HT-29 (cell line): ENCODE measurements at regions not wholly inside any gene's neighbourhood (a gene's known extent, or its start where the extent isn't known, plus 50 kb on each side); places are given as distances from the start of the nearest gene placed in this dataset.

Source experiments
- DNase-seq: peaks from one replicate; pipeline ENCODE4 v3.0.0-alpha.2; 2015; ENCODE audit warnings: low spot score

DNA sequence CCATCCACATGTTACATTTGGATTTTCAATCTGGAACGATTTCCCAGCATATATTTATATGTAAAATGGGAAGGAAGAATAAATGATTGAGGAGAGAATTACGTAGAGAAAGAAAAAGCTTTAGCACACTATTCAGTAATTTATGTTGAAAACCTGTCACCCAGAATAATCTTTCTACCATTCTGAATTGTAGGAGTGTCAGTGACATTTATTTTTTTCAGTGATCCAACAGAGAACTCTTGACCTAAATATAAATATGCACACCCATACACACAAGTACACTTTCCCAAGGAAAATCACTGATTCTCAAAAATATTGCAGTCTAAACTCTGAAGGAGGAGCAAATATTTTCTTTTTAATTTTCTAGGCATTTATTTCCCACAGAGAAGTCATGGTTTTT, 140.2 kb upstream of the LRP1B start:
- no peak for DNase-seq

DNA sequence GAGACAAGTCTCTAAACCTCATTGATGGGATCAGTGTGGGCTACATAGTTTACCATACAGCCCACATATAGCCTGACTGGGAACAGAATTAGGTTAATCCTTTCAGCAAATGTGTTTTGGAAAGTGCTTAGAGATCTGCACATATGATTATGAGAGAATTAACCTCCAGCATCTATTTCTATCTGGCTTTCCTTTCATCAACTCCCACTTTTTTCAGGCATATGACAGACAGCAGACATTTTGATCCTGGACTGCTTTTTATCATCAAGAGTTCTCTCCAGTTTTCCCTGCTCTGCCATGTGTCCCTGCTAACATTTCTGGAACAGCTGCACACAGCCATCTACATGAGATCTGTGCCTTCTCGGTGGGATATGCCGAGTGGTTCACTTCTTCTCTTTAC, 139.5 kb upstream of the LRP1B start:
- DNase-seq: no peak

DNA sequence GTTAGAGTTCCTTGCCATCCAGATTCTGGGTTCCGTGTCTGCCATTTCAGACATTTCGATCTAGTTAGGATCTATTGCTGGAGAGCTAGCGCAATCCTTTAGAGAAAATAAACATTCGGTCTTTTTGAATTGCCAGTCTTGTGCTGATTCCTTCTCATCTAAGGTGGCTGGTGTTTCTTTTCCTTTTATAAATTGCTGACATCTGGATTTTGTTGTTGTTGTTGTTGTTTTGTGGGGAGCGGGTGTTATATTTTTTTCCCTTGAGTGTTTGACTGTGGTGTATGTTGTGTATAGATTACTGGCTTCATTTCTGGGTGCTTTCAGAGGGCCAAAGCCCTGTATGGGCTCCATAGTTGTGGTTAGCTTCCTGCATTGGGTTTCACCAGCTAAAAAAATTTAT, 128.5 kb upstream of the LRP1B start:
- no peak for DNase-seq

DNA sequence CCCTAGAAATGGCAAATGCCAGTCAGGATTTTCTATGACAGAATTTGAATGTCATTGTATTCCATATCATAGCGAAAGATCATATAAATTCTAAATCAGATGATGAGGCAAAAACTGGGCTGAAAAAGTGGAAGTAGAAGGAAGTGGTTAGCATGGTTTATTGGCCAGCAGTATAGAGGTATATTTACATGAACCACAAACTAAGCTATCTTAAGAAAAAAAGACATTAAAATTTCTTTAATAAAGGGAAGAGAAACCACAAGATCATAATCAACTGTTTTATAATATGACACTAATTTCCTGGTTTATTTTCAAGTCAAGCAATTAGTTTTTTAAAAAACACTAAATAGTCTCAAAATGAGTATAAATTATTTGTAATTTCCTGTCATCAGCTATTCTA, 123.2 kb upstream of the LRP1B start:
- peak; percentile 24 for DNase-seq

DNA sequence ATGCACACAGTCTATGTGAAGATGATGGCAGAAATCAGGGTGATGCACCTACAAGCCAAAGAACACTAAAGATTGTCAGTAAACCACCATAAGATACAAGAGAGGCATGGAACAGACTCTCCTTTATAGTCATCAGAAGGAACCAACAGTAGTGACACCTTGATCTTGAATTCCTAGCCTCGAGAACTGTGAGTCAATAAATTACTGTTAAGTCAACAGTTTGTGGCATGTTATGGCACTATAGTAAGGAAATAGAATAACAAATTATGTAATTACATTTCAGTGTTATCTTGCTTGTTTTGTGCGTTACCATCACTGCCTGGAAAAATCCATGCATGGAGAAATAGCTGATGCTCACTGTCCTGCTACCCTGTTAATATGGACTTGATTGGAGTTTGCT, 110.2 kb upstream of the LRP1B start:
- DNase-seq: no peak

DNA sequence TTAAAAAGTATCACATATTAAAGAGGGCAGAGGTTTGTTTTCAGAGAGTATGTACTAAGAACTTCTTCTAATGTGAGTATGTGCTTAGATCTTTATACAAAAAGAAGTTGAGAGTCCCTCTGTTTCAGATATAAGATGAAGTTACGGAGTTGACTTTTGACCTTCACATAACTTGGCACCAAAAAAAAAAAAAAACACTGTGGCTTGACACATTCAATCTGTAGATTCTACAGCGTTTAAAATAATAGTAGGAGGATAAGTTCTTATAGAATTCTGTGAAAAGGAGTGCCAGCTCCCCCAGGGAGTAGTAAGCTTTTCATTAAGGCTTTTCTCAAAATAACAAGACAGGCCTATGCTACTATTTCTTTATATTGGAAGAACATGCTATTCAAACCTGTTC, 105.4 kb upstream of the LRP1B start:
- DNase-seq: no peak

DNA sequence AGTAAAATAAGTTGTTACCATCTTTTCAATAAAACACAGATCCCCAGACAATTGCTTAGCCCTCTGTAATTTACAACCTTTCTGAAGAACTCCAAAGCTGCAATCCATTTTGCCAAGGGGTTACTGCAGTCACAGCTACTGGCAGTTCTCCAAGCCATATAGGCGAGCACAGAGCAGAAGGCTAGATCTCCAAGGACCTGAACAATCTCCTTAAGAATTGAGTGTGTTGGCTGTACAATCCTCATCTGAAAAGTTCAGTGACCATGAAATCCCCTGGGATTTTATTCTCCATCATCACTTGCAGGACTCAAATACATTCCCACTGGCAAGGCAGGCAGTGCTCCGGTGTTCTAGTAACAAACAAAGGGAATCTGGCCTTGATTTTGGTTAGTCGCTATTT, 103.9 kb upstream of the LRP1B start:
- DNase-seq: no peak

DNA sequence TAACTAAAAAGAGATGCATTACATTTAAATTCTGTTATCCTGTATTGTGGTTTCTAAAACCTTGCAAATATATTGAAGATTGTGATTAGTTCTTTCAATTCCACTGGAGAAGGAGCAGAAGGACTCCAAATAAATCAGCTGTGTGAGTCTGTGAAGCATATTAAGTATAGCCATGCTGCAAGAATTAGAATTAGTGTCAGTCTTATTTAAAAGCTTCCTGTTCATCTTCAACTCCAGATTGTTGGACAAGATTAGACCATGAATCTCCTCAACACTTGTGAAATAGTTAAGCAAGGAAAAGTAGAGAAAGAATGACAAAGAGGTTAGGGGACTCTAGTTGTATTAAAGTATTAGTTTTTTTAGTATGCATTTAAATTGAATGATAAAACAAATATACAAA, 92.5 kb upstream of the LRP1B start:
- no peak for DNase-seq

DNA sequence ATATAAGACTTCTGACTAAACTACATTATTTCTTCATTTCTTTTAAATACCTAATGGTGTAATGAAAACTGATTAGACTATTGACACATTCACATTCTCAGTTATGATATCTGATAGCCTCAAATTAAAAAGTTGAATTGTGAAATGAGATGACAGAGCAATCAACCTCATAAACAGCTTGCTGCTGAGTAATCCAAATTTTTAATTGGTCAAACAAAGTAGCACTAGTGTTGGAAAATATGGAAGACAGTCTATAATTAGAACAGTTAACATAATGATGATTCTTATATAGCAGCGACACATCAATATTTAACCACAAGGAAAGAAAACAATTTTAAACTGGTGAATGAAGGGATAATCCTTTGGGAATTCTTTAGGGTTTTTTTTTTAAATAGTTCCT, 91.9 kb upstream of the LRP1B start:
- DNase-seq: no peak

DNA sequence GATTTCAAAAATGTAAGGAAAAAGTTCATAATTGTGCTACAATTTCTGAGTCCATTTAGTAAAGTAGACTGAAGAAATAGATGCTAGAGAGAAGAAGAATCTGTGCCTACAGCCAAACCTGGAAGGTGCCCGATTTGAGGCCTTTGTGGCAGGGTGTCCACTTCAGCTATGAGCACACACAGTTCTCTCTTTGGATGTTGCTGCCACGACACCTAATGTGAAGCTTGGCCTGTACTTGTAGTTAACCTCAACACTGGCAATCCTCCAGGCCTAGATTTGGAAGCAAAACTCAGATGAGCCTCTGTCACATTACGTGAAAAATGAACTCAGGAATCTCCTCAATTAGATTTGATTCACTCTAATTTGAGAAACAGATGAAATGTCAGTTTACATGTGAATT, 90.1 kb upstream of the LRP1B start:
- no peak for DNase-seq

DNA sequence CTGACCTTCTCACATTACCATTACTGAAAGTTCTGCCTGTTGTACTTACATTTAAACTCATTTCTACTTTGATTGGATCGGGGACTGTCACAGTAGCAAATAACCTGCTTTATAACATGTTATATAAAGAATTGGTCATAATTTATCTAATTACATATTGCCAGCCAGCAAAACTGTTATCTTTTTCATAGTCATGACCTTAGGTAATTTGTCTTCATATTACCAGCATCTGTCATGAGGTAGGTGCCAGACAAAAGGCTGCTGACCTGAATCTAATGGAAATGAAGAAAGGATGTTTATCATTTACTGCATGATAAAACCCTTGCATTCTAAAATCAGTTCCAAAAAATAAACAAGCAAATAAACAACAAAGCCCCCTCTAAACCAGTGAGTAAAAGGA, 89.4 kb upstream of the LRP1B start:
- no peak for DNase-seq

DNA sequence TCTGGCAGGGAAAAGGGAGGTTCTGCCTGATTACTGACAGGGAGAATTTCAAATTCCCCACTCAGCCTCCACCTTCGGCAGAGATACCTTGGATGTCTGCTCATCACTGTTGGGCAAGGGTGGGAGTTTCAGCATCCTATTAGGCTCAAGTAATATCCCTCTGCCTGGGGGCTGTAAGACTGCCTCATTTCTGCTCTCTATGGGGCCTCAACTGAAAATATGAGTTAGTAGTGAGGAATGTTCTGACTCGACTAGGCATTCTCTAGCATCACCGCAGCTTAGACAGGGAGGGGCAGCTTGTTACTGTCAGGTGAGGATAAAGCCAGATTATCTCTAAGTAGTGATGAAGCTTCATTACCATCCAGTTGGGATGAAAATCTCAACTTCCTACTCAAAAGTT, 87.7 kb upstream of the LRP1B start:
- DNase-seq: no peak

DNA sequence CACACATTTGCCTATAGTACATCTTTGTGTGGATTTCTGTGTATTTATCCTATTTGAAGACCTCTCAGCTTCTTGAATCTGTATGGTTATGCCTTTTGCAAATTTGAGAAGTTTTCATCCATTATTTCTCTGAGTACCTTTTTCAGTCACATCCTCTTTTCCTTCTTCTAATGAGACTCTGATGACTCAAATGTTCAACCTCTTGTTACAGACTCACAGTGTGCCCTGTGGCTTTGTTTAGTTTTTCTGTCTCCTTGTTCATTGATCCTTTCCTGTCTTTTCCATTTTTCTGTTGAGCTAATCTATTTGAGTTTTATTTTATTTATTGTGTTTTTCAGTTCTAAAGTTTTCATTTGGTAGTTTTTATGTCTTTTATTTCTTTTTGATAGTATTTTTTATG, 87.0 kb upstream of the LRP1B start:
- no peak for DNase-seq

DNA sequence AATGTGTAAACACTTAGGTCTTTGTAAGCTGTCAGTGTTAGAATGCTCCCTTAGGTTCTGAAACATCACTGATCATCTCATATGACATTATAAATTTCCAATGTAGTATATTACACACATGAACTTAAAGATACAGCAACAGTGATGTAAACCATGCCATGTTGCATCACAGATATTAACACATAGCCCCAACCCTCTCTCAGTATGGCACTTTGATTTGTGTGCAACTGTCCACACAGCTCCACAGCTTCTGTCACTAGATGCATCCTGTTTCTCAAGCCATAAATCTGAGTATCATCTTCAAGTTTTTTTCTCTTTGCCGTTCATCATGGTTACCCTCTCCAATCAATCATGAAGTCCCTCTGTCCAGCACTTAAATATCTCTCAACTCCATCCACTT, 69.2 kb upstream of the LRP1B start:
- no peak for DNase-seq

DNA sequence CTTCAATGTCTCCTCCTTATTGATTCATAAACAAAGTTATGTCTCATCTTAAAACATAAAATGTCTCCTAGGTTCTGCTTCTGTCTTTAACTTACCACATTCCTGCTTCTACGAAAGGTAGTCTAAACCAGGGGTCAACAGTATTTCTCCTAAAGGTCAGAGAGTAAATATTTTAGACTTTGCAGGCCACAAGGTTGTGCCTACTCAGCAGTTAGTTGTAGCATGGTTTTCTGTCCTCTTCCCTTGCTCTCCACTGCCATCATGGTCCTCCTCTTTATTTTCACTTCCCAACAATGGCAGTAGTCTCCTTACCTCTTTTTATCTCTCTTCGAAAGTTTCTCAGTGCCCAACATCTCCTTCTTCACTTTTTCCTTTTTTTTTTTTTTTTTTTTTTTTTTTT, 68.3 kb upstream of the LRP1B start:
- no peak for DNase-seq

DNA sequence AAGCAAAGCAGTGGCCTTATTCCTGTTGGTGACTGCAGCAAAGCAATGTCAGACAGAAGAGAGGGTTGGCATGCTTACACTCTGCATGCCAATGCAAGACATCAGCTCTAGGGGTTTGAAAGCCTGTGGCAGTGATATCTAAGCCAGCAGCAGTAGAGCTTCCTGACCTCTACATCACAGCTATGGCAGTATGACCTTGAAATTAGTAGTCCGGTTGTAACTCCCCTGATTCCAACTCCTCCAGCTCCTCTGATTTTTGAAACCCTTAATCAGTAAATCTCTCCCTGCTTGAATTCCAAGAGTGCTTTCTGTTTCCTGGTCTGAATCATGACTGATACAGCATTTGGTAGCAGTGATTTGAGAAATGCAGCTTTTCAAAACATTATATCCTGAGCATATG, 60.0 kb upstream of the LRP1B start:
- DNase-seq: no peak

DNA sequence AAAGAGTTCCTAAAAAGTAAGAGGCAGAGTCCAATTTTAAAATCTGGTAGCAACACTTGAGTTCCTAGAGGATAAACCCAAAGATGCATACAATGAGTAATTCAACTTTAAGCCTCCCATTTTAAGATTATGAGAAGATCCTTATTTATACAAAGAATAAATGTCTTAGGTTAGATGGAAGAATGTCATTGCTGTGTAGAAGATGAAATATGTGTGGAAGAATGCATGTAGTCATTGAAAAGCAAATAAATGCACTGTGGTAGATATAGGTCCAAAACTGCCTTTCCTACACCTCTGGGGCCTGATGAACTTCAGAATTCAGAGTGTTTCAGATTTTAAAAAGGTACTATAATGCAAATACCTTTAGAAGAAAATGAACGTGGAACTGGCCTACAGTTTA, 58.7 kb upstream of the LRP1B start:
- DNase-seq: no peak

DNA sequence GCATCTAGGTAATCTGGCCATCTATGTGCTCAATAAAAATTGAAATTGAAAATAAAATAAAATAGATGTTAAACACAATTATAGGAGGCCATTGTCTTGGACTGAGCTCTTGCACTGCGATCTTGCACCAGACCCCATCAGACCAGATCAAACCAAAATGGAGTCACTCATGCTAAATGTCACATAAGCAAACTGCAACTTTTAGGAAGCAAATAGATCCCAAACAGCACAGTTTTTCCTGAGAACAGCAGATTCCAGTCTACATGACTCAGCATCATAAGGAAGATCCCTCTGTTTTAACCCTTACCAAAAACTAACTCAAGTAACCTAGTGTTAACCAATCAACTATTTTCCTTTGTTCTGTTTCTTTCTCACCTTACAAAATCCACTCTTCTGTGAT, 57.7 kb upstream of the LRP1B start:
- DNase-seq: no peak

DNA sequence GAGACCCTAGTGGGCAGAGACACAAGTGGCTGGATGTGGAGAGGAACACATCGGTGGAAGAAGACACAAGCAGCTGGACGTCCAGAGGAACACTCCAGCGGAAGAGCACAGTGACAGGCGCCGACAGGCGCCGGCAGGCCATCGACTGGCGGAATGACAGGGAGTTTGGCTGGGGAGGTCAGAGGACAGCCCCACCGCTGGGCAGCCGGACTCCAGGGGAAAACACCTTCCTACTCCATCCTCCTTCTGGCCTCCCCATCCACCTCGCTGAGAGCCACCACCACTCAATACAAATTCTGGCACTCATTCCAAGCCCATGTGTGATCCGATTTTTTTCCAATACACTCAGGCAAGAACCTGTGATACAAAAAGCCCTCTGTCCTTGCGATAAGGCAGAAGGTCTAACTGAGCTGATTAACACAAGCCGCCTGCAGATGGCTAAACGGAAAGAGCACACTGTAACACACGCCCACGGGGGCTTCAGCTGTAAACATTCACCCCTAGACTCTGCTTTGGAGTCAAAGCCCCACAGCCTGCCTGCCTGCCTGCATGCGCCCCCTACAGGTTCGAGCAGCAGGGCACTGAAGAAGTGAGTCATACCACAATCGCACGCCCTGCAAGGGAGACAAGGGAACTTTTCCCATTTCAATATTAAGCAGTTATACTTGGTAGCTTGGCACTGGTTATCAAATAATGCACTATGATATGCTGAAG, 50.2 kb upstream of the LRP1B start:
- peak; percentile 21 for DNase-seq
